Neural cell (in vitro differentiated cells): ENCODE measurements at regions not wholly inside any gene's neighbourhood (a gene's known extent, or its start where the extent isn't known, plus 50 kb on each side); places are given as distances from the start of the nearest gene placed in this dataset.

ENCODE experiments used
- H2AFZ ChIP-seq: fragments of 200-600, 300-800 bp; sonication (generic), shearing (Covaris generic); 2 replicates; pipeline ENCODE4 v1.6.0; 2014; ENCODE audit warnings: low read depth, mild to moderate bottlenecking, antibody characterized with exemption, low read length, moderate library complexity
- H3F3A ChIP-seq: fragments of 200-600 bp; shearing (Covaris generic); 2 replicates; pipeline ENCODE4 v1.6.1; 2016; ENCODE audit warnings: mild to moderate bottlenecking, moderate library complexity, mixed read lengths, antibody characterized with exemption, low read length; ENCODE audit not compliant: insufficient read depth, poor library complexity, severe bottlenecking
- H3K27ac ChIP-seq: fragments of 200-600, 300-800 bp; sonication (generic), shearing (Covaris generic); 2 replicates; pipeline ENCODE4 v1.5.1; 2014; ENCODE audit warnings: mild to moderate bottlenecking, low read length, moderate library complexity
- H3K27me3 ChIP-seq: fragments of 300-800, 200-600 bp; sonication (generic), shearing (Covaris generic); 2 replicates; pipeline ENCODE4 v1.6.0; 2014; ENCODE audit warnings: mild to moderate bottlenecking, low read depth, low read length, moderate library complexity; ENCODE audit not compliant: insufficient read depth
- H3K36me3 ChIP-seq: fragments of 300-800, 200-600 bp; sonication (generic), shearing (Covaris generic); 2 replicates; pipeline ENCODE4 v1.5.1; 2014; ENCODE audit warnings: mild to moderate bottlenecking, antibody characterized with exemption, low read length, moderate library complexity; ENCODE audit not compliant: insufficient read depth
- H3K4me2 ChIP-seq: fragments of 300-800, 200-600 bp; sonication (generic), shearing (Covaris generic); 2 replicates; pipeline ENCODE4 v1.6.0; 2014; ENCODE audit warnings: mild to moderate bottlenecking, low read length
- H3K4me3 ChIP-seq: fragments of 300-800, 200-600 bp; sonication (generic), shearing (Covaris generic); 2 replicates; pipeline ENCODE4 v1.5.1; 2014; ENCODE audit warnings: mild to moderate bottlenecking, low read length, moderate library complexity
- H3K79me2 ChIP-seq: fragments of 200-600 bp; shearing (Covaris generic); replicated peaks from 2 replicates; pipeline ENCODE4 v1.6.0; 2014; ENCODE audit warnings: mild to moderate bottlenecking, low read length, moderate library complexity; ENCODE audit not compliant: insufficient read depth
- H3K9ac ChIP-seq: fragments of 300-800, 200-600 bp; sonication (generic), shearing (Covaris generic); 2 replicates; pipeline ENCODE4 v1.6.1; 2016; ENCODE audit warnings: mild to moderate bottlenecking, low read length, mixed read lengths
- H3K9me2 ChIP-seq: fragments of 200-600 bp; shearing (Covaris generic); 2 replicates; pipeline ENCODE4 v1.6.1; 2016; ENCODE audit warnings: mild to moderate bottlenecking, low read length, mixed read lengths; ENCODE audit not compliant: insufficient read depth
- H3K9me3 ChIP-seq: fragments of 200-600, 300-800 bp; sonication (generic), shearing (Covaris generic); 2 replicates; pipeline ENCODE4 v1.6.1; 2016; ENCODE audit warnings: mild to moderate bottlenecking, mixed run types, low read length, moderate library complexity, mixed read lengths
- H4K20me1 ChIP-seq: fragments of 200-600 bp; shearing (Covaris generic); 2 replicates; pipeline ENCODE4 v1.6.1; 2016; ENCODE audit warnings: mild to moderate bottlenecking, mixed run types; ENCODE audit not compliant: insufficient read depth
- EP300 ChIP-seq: fragments of 450-650 bp; conservative IDR thresholded peaks from 2 replicates; pipeline ENCODE4 v1.6.1; 2014; ENCODE audit warnings: antibody characterized with exemption, mild to moderate bottlenecking, moderate library complexity; ENCODE audit not compliant: poor library complexity, severe bottlenecking
- EZH2 ChIP-seq: fragments of 200-600, 300-800 bp; shearing (Covaris generic), sonication (generic); IDR thresholded peaks from 2 replicates; pipeline ENCODE4 v1.6.1; 2014; ENCODE audit warnings: antibody characterized with exemption, low read length, borderline replicate concordance, mild to moderate bottlenecking; ENCODE audit not compliant: insufficient read depth, poor library complexity, severe bottlenecking
- MXI1 ChIP-seq: fragments of 450-650 bp; conservative IDR thresholded peaks from 2 replicates; pipeline ENCODE4 v1.6.1; 2014; ENCODE audit warnings: antibody characterized with exemption, mild to moderate bottlenecking; ENCODE audit not compliant: poor library complexity, severe bottlenecking
- POLR2AphosphoS5 ChIP-seq: IDR thresholded peaks from 2 replicates; pipeline ENCODE4 v1.6.1; 2012
- RAD21 ChIP-seq: fragments of 450-650 bp; conservative IDR thresholded peaks from 2 replicates; pipeline ENCODE4 v1.6.1; 2014; ENCODE audit warnings: antibody characterized with exemption, mild to moderate bottlenecking, moderate library complexity
- SMC3 ChIP-seq: fragments of 450-650 bp; conservative IDR thresholded peaks from 2 replicates; pipeline ENCODE4 v1.6.1; 2014; ENCODE audit warnings: antibody characterized with exemption, mild to moderate bottlenecking, moderate library complexity; ENCODE audit not compliant: poor library complexity
- TAF1 ChIP-seq: IDR thresholded peaks from 2 replicates; pipeline ENCODE4 v1.6.1; 2012; ENCODE audit warnings: low read depth
- TF ChIP-seq, protein P1 (sequence below): IDR thresholded peaks from 2 replicates; pipeline ENCODE4 v1.6.1; 2012; ENCODE audit warnings: borderline replicate concordance
- TF ChIP-seq, protein P2 (sequence below): fragments of 450-650 bp; IDR thresholded peaks from 2 replicates; pipeline ENCODE4 v1.5.1; 2014; ENCODE audit warnings: antibody characterized with exemption, mild to moderate bottlenecking, moderate library complexity; ENCODE audit not compliant: poor library complexity, severe bottlenecking

GRCh38 chr3:187972454-187972853, 181.5 kb upstream of the LPP start:
- Histone ChIP-seq H2AFZ (no peak overlapping the region), H3K9me3 (no peaks in the 10 kb centered on the region), H3K36me3 (no peaks in the 10 kb centered on the region), H4K20me1 (no peaks in the 10 kb centered on the region), H3K79me2 (no peaks in the 10 kb centered on the region), H3K4me3 (no peak overlapping the region), H3K27me3 (no peaks in the 10 kb centered on the region), H3K9ac (no peak overlapping the region), H3K9me2 (no peaks in the 10 kb centered on the region), H3F3A (no peaks in the 10 kb centered on the region), H3K27ac (no peak overlapping the region), H3K4me2 (no peak overlapping the region)
- TF ChIP-seq, protein P1, sequence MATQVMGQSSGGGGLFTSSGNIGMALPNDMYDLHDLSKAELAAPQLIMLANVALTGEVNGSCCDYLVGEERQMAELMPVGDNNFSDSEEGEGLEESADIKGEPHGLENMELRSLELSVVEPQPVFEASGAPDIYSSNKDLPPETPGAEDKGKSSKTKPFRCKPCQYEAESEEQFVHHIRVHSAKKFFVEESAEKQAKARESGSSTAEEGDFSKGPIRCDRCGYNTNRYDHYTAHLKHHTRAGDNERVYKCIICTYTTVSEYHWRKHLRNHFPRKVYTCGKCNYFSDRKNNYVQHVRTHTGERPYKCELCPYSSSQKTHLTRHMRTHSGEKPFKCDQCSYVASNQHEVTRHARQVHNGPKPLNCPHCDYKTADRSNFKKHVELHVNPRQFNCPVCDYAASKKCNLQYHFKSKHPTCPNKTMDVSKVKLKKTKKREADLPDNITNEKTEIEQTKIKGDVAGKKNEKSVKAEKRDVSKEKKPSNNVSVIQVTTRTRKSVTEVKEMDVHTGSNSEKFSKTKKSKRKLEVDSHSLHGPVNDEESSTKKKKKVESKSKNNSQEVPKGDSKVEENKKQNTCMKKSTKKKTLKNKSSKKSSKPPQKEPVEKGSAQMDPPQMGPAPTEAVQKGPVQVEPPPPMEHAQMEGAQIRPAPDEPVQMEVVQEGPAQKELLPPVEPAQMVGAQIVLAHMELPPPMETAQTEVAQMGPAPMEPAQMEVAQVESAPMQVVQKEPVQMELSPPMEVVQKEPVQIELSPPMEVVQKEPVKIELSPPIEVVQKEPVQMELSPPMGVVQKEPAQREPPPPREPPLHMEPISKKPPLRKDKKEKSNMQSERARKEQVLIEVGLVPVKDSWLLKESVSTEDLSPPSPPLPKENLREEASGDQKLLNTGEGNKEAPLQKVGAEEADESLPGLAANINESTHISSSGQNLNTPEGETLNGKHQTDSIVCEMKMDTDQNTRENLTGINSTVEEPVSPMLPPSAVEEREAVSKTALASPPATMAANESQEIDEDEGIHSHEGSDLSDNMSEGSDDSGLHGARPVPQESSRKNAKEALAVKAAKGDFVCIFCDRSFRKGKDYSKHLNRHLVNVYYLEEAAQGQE, result no peak
- TF ChIP-seq SMC3 (no peak), POLR2AphosphoS5 (no peak), RAD21 (no peak), EZH2 (no peak), MXI1 (no peak), TAF1 (no peak), EP300 (no peak)
- TF ChIP-seq, protein P2, sequence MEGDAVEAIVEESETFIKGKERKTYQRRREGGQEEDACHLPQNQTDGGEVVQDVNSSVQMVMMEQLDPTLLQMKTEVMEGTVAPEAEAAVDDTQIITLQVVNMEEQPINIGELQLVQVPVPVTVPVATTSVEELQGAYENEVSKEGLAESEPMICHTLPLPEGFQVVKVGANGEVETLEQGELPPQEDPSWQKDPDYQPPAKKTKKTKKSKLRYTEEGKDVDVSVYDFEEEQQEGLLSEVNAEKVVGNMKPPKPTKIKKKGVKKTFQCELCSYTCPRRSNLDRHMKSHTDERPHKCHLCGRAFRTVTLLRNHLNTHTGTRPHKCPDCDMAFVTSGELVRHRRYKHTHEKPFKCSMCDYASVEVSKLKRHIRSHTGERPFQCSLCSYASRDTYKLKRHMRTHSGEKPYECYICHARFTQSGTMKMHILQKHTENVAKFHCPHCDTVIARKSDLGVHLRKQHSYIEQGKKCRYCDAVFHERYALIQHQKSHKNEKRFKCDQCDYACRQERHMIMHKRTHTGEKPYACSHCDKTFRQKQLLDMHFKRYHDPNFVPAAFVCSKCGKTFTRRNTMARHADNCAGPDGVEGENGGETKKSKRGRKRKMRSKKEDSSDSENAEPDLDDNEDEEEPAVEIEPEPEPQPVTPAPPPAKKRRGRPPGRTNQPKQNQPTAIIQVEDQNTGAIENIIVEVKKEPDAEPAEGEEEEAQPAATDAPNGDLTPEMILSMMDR, result no peak

- H3K9me2 ChIP-seq, result no peaks in the 10 kb centered on the region
- H3K36me3 ChIP-seq, result no peaks in the 10 kb centered on the region
- no peaks in the 10 kb centered on the region for H4K20me1 ChIP-seq
- peaks cover 3% of the 10 kb centered on the region for H3K9me3 ChIP-seq
- H2AFZ ChIP-seq, result no peak overlapping the region
- no peaks in the 10 kb centered on the region for H3K79me2 ChIP-seq
- no peak for TF ChIP-seq EP300
- TF ChIP-seq, protein P2, result no peak
- no peak for TF ChIP-seq RAD21
- TF ChIP-seq MXI1, result no peak
- TF ChIP-seq EZH2, result no peak
- TF ChIP-seq, protein P1, result no peak
- no peak for TF ChIP-seq TAF1
- TF ChIP-seq SMC3, result no peak
- TF ChIP-seq POLR2AphosphoS5, result no peak
- no peak overlapping the region for H3K27ac ChIP-seq
- H3F3A ChIP-seq, result no peaks in the 10 kb centered on the region
- no peak overlapping the region for H3K9ac ChIP-seq
- H3K27me3 ChIP-seq, result no peaks in the 10 kb centered on the region
- H3K4me2 ChIP-seq, result no peak overlapping the region
- H3K4me3 ChIP-seq, result no peak overlapping the region
Observed at GRCh38 chr3:187973977-187974870, 179.7 kb upstream of the LPP start.
